GM06990 (cell line): ENCODE measurements at regions not wholly inside any gene's neighbourhood (a gene's known extent, or its start where the extent isn't known, plus 50 kb on each side); places are given as distances from the start of the nearest gene placed in this dataset.

Source experiments
- DNase-seq: peaks from one replicate; pipeline ENCODE4 v3.0.0-alpha.2; 2011; ENCODE audit not compliant: insufficient read length; ENCODE audit errors: extremely low read depth
- H3K27me3 ChIP-seq: replicated peaks from 2 replicates; pipeline ENCODE4 v1.6.0; 2011; ENCODE audit warnings: low read length; ENCODE audit not compliant: control insufficient read depth, insufficient read depth
- H3K36me3 ChIP-seq: 2 replicates; pipeline ENCODE4 v1.5.1; 2011; ENCODE audit warnings: low read length; ENCODE audit not compliant: control insufficient read depth, insufficient read depth
- H3K4me3 ChIP-seq: replicated peaks from 2 replicates; pipeline ENCODE4 v1.5.1; 2011; ENCODE audit warnings: low read depth, mild to moderate bottlenecking, control low read depth, low read length
- TF ChIP-seq, protein P1 (sequence below): IDR thresholded peaks from 2 replicates; pipeline ENCODE4 v1.5.1; 2011; ENCODE audit warnings: low read length, control low read depth, mild to moderate bottlenecking, inconsistent platforms; ENCODE audit not compliant: insufficient read depth, poor library complexity, severe bottlenecking

DNA sequence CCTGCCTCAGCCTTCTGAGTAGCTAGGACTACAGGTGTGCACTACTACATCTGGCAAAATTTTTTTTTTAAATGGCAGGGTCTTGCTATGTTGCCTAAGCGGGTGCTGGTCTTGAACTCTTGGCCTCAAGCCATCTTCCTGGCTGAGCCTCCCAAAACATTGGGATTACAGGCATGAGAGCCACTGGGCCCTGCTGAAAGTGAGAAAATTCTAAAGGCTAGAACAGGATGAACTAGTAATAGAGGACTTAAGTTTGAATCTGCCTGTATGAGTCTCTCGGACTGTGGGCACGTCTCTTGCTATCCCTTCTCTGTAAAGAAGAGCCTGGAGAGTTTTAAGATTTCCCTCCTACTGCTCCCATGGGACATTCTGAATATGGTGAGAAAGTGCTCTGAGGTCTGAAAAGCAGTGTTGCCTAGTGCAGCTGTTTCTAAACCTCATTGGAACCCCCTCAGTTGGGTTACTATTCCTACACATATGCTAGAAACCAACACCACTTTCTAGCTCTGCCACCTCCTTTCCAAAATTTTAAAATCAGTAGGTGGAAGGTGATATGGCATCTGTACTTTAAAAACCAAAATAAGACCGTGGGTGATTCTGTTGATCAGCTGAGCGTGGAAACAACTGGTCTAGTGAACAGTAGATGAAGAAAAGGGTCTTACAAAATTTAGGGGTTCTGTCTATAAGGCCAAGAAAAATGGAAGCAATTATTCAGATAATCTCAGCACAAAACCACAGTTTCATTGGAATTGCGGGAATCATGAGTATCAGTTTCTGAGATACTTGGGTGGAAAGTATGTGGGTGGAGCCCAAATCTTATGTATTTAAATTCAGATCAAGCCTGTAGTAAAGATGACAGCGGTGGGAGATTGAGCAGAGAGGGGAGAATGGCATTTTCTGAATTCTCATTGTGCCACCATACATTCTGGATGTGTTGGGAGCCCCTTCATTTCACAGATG, 259.8 kb upstream of the CXCR4 start:
- no peaks in the 10 kb centered on the region; the same call in 1 of the 2 replicates for H3K36me3 ChIP-seq
- no peak for DNase-seq
- TF ChIP-seq, protein P1, sequence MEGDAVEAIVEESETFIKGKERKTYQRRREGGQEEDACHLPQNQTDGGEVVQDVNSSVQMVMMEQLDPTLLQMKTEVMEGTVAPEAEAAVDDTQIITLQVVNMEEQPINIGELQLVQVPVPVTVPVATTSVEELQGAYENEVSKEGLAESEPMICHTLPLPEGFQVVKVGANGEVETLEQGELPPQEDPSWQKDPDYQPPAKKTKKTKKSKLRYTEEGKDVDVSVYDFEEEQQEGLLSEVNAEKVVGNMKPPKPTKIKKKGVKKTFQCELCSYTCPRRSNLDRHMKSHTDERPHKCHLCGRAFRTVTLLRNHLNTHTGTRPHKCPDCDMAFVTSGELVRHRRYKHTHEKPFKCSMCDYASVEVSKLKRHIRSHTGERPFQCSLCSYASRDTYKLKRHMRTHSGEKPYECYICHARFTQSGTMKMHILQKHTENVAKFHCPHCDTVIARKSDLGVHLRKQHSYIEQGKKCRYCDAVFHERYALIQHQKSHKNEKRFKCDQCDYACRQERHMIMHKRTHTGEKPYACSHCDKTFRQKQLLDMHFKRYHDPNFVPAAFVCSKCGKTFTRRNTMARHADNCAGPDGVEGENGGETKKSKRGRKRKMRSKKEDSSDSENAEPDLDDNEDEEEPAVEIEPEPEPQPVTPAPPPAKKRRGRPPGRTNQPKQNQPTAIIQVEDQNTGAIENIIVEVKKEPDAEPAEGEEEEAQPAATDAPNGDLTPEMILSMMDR, result no peak
- no peaks in the 10 kb centered on the region for H3K27me3 ChIP-seq
- no peak overlapping the region for H3K4me3 ChIP-seq

DNA sequence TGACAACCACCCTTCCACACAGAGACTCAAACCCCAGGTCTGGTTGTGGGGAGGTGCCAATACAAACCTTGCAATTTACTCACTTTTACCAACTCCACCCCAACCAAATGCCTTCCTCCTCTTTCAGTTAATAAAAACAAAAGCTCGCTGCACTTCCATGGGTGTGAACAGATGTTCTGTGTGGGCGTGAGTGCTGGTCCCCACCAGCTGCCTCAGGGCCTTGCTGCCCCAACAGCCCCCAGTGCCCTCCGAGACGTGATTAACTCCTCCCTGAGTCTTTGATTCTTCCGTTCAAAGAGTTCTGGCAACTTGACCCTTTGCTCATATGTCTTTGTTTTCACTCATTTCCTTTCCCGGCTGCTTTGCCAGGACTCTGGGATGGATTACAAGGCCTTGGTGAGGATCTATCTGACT, 258.9 kb upstream of the CXCR4 start:
- TF ChIP-seq, protein P1, result no peak
- no peak for DNase-seq
- Histone ChIP-seq H3K27me3 (no peaks in the 10 kb centered on the region), H3K36me3 (no peaks in the 10 kb centered on the region; the same call in 1 of the 2 replicates), H3K4me3 (no peak overlapping the region)

DNA sequence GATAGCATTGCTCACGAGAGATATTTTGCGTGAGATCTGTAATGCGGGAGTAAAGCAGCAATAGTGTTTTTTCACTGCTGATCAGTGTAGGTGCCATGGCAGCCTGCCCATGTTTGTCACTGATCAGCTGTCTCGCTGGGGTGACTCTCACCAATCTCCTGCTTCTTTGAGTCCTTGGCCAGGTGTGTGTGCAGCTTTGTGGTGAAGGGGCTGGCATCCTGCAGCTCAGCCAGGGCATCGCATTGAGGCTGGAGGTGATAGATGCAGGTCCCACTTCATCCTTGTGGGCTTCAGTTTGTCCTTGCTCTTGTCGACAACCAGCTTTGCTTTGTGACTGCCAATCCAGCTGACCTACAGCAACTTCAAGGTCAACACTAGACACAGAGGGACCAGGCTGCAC, 258.3 kb upstream of the CXCR4 start:
- no peak for DNase-seq

DNA sequence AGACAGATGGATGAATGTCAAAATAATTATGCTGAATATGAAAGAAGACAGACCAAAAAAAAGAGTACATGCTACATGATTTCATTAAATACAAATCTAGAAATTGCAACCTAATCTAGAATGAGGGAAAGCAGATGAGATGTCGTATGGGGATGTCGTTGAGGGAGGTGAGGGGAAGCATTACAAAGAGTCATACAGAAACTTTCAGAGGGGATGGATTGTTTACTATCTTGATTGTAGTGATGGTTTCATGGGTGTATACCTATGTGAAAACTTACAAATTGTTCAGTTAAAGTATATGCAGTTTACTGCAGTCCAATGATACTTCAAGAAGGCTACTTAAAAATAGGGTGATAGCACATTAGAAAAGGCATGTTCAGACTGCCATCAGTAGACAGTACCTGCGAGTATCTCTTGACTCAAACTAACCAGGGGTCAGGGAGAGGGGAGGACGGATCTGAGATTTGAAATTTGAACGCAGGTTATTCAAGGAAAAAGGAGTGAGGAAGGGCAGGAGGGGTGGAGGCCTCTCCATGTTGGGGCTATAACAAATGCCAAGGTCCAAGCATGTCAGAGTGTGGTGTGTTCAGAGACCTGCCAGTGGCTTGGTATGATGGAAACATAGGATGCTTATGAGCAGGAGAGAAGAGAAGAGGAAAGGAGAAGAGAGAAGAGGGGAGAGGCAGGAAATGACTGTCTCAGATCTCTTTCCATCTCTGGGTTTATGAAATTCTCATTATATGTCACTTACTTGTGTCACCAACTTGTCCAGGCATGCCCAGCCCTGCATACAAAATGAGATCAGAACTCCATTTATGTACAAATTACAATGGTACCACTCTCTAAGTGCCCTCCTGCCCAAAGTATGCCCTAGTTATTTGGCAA, 257.3 kb upstream of the CXCR4 start:
- TF ChIP-seq, protein P1, result no peak
- H3K27me3 ChIP-seq, result no peaks in the 10 kb centered on the region
- DNase-seq, result peak; percentile 48
- H3K4me3 ChIP-seq, result no peak overlapping the region
- no peaks in the 10 kb centered on the region; the same call in 1 of the 2 replicates for H3K36me3 ChIP-seq

More for the DNA sequence above, 258.3 kb upstream of the CXCR4 start:
- Histone ChIP-seq H3K36me3 (no peaks in the 10 kb centered on the region; the same call in 1 of the 2 replicates), H3K27me3 (no peaks in the 10 kb centered on the region), H3K4me3 (no peak overlapping the region)
- TF ChIP-seq, protein P1, result no peak

DNA sequence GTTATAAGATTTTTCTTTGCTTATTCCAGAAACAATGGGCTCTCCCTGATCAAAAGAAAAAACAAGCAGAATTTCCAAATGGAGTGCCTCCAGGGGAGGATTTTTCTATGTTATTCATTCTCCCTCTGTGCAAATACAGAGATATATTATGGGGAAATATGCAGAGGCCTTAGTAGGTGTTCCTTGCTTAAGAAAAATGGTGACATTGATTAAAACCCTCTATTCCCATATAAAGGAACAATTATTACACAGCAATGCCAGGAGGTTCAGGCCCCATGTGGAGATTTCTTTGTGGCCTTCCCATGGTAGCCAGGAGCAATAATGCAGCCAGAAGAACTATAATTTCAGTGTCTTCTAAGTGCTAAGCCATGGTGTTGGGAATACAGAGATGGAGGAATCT, 255.9 kb upstream of the CXCR4 start:
- Histone ChIP-seq H3K36me3 (no peaks in the 10 kb centered on the region; the same call in 1 of the 2 replicates), H3K27me3 (no peaks in the 10 kb centered on the region), H3K4me3 (no peak overlapping the region)
- TF ChIP-seq, protein P1, result no peak
- DNase-seq, result no peak
